Uterus (tissue), 3 donors: ENCODE measurements at regions not wholly inside any gene's neighbourhood (a gene's known extent, or its start where the extent isn't known, plus 50 kb on each side); places are given as distances from the start of the nearest gene placed in this dataset.

Experiments used
- DNase-seq, 2 donors: peaks; one replicate each; pipeline ENCODE4 v3.0.0-alpha.2; 2019 to 2020
- H3K27ac ChIP-seq, 2 donors: fragments of 200-600 bp; sonication (generic); 1 replicate in 1 of 2; 2 replicates in 1 of 2; pipeline ENCODE4 v1.5.1; 2016 to 2018
- H3K27me3 ChIP-seq, 2 donors: fragments of 200-600 bp; sonication (generic); one replicate each; pipeline ENCODE4 v1.5.1; 2018 to 2019; ENCODE audit warnings: control low read depth in 1 of 2
- H3K36me3 ChIP-seq, 2 donors: fragments of 200-600 bp; sonication (generic); one replicate each; pipeline ENCODE4 v1.5.1; 2019; ENCODE audit warnings: control low read depth in 1 of 2
- H3K4me1 ChIP-seq, 2 donors: fragments of 200-600 bp; sonication (generic); one replicate each; pipeline ENCODE4 v1.5.1; 2018 to 2019; ENCODE audit warnings: control low read depth in 1 of 2
- H3K4me3 ChIP-seq, 2 donors: fragments of 200-600 bp; sonication (generic); 1 replicate in 1 of 2; 2 replicates in 1 of 2; pipeline ENCODE4 v1.5.1; 2018 to 2019; ENCODE audit warnings: mild to moderate bottlenecking in 1 of 2
- H3K9me3 ChIP-seq, 2 donors: fragments of 200-600 bp; sonication (generic); one replicate each; pipeline ENCODE4 v1.5.1; 2019; ENCODE audit warnings: control low read depth in 1 of 2
- CTCF ChIP-seq, 4 experiments: fragments of 200-600 bp in 2 of 4; fragments of 450-650 bp in 2 of 4; sonication (generic) in 2 of 4; IDR thresholded peaks; one replicate each; pipeline ENCODE4 v1.5.1; 2016 to 2019; ENCODE audit warnings: antibody characterized with exemption in 4 of 4, mild to moderate bottlenecking in 2 of 4, moderate library complexity in 1 of 4
- POLR2A ChIP-seq, 2 donors: fragments of 450-650 bp; IDR thresholded peaks; one replicate each; pipeline ENCODE4 v1.6.1; 2016; ENCODE audit warnings: antibody characterized with exemption in 2 of 2, mild to moderate bottlenecking in 1 of 2, moderate library complexity in 1 of 2
- intact Hi-C: fragments of 100-400 bp; cut with DNase I; formaldehyde crosslinking; loops from one replicate; pipeline ENCODE4 v1.15.1; 2023; ENCODE audit warnings: low total_unique reads
- donor health status: DM: yes; HTN: yes; CAD: no.

DNA sequence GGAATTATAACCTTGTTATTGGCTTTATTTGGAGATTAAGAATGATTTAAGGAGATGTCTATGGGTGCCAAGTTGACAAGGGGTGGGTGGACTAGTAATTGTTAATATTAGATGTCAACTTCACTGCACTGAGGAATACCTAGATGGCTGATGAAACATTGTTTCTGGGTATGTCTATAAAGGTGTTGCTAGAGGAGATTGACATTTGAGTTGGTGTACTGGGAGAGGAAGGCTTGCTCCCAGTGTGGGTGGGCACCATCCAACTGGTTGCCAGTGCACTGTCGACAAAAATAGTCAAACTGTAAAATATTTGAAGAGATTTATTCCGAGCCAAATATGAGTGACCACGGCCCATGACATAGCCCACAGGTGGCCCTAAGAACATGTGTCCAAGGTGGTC lies 378.8 kb downstream of the NDFIP2 start:
- H3K4me1 ChIP-seq: no peaks in the 10 kb centered on the region

GRCh38 chr13:79853251-79853650 lies 372.3 kb downstream of the NDFIP2 start:
- Histone ChIP-seq H3K27me3 (no peaks in the 10 kb centered on the region), H3K27ac (no peak overlapping the region), H3K36me3 (no peaks in the 10 kb centered on the region), H3K9me3 (no peaks in the 10 kb centered on the region), H3K4me1 (no peaks in the 10 kb centered on the region), H3K4me3 (no peak overlapping the region)
- no peak for TF ChIP-seq POLR2A (IDR thresholded peaks at IDR 0.05)
- no peak for TF ChIP-seq CTCF (IDR thresholded peaks at IDR 0.05)
- intact Hi-C loops: no loop called here
- DNase-seq: no peak

More for the DNA sequence above, 378.8 kb downstream of the NDFIP2 start:
- no peaks in the 10 kb centered on the region for H3K27me3 ChIP-seq
- no peaks in the 10 kb centered on the region for H3K36me3 ChIP-seq
- H3K4me3 ChIP-seq: no peak overlapping the region
- DNase-seq: no peak
- intact Hi-C loops: no loop called here
- no peak overlapping the region for H3K27ac ChIP-seq
- no peak for TF ChIP-seq POLR2A (IDR thresholded peaks at IDR 0.05)
- TF ChIP-seq CTCF (IDR thresholded peaks at IDR 0.05): no peak
- no peaks in the 10 kb centered on the region for H3K9me3 ChIP-seq

GRCh38 chr13:79851318-79851717 lies 370.4 kb downstream of the NDFIP2 start:
- intact Hi-C loops: no loop called here
- no peak overlapping the region for H3K27ac ChIP-seq
- no peaks in the 10 kb centered on the region for H3K27me3 ChIP-seq
- H3K4me1 ChIP-seq: no peaks in the 10 kb centered on the region
- H3K4me3 ChIP-seq: no peak overlapping the region
- no peaks in the 10 kb centered on the region for H3K9me3 ChIP-seq
- DNase-seq: no peak
- H3K36me3 ChIP-seq: no peaks in the 10 kb centered on the region
- TF ChIP-seq CTCF (IDR thresholded peaks at IDR 0.05): no peak
- TF ChIP-seq POLR2A (IDR thresholded peaks at IDR 0.05): no peak

- H3K27me3 ChIP-seq: no peaks in the 10 kb centered on the region
- DNase-seq: no peak
- H3K4me1 ChIP-seq: no peaks in the 10 kb centered on the region
- H3K9me3 ChIP-seq: no peaks in the 10 kb centered on the region
- intact Hi-C loops: no loop called here
- TF ChIP-seq POLR2A (IDR thresholded peaks at IDR 0.05) (no peak), CTCF (IDR thresholded peaks at IDR 0.05) (no peak)
- H3K27ac ChIP-seq: no peak overlapping the region
- no peaks in the 10 kb centered on the region for H3K36me3 ChIP-seq
- no peak overlapping the region for H3K4me3 ChIP-seq
Measured at GRCh38 chr13:79847882-79848592, 367.1 kb downstream of the NDFIP2 start.

GRCh38 chr13:79846386-79846785 lies 365.4 kb downstream of the NDFIP2 start:
- no peak overlapping the region for H3K4me3 ChIP-seq
- TF ChIP-seq POLR2A (IDR thresholded peaks at IDR 0.05): no peak
- TF ChIP-seq CTCF (IDR thresholded peaks at IDR 0.05): no peak
- H3K36me3 ChIP-seq: no peaks in the 10 kb centered on the region
- DNase-seq: no peak
- intact Hi-C loops: no loop called here
- no peak overlapping the region for H3K27ac ChIP-seq
- H3K4me1 ChIP-seq: no peaks in the 10 kb centered on the region
- no peaks in the 10 kb centered on the region for H3K9me3 ChIP-seq
- no peaks in the 10 kb centered on the region for H3K27me3 ChIP-seq
